Left cardiac atrium (tissue), 4 donors: ENCODE measurements at regions not wholly inside any gene's neighbourhood (a gene's known extent, or its start where the extent isn't known, plus 50 kb on each side); places are given as distances from the start of the nearest gene placed in this dataset.
"Not testable (repeated sequence)": the region's sequence is repeated elsewhere in the genome, so short reads cannot be mapped to it uniquely, and the experiment has no call there.

Experiments
- ATAC-seq, 2 donors: fragments of 200-7000 bp; cut with Tn5 transposase; one replicate each; pipeline ENCODE4 v1.9.1; 2020; ENCODE audit warnings: mild to moderate bottlenecking in 2 of 2, moderate library complexity in 2 of 2
- DNase-seq: peaks from one replicate; pipeline ENCODE4 v3.0.0-alpha.2; 2020
- intact Hi-C, 2 donors: fragments of 100-400 bp; cut with DNase I; formaldehyde crosslinking; loops; one replicate each; pipeline versions ENCODE4 v1.14.1 to v1.15.1; 2022 to 2023
- donor health status: DM: no; HTN: yes; CAD: no.
- donor health status: DM: no; HTN: yes; CAD: no; lungs with severe emphysema.
- donor health status: DM: yes; HTN: yes; CAD: no.
- donor health status: Dilated cardiomyopathy.

- intact Hi-C loops: no loop called here
- no peak for DNase-seq
- ATAC-seq: no peak
These were observed 517.7 kb upstream of the PHF14 start for GRCh38 chr7:10455936-10456335.

- no peak for DNase-seq
- no peak for ATAC-seq
- intact Hi-C loops: no loop called here
These were observed 513.2 kb upstream of the PHF14 start for GRCh38 chr7:10460474-10460873.

GRCh38 chr7:10463701-10464100, 510.0 kb upstream of the PHF14 start:
- intact Hi-C loops: no loop called here
- ATAC-seq (no peak), DNase-seq (no peak)

GRCh38 chr7:10465536-10465935, 508.1 kb upstream of the PHF14 start:
- ATAC-seq, intact Hi-C loops, DNase-seq: not testable (repeated sequence)

- intact Hi-C loops: no loop called here
- ATAC-seq (no peak), DNase-seq (no peak)
These were observed 504.8 kb upstream of the PHF14 start for GRCh38 chr7:10468908-10469307.

- DNase-seq (no peak), ATAC-seq (no peak)
- intact Hi-C loops: no loop called here
These were observed 504.2 kb upstream of the PHF14 start for GRCh38 chr7:10469476-10469875.

- intact Hi-C loops: no loop called here
- DNase-seq (no peak), ATAC-seq (no peak)
These were observed 502.2 kb upstream of the PHF14 start for GRCh38 chr7:10471280-10472058.

GRCh38 chr7:10472115-10472514, 501.6 kb upstream of the PHF14 start:
- ATAC-seq: no peak
- no peak for DNase-seq
- intact Hi-C loops: no loop called here

- intact Hi-C loops: no loop called here
- no peak for ATAC-seq
- DNase-seq: no peak
These were observed 500.1 kb upstream of the PHF14 start for GRCh38 chr7:10473569-10473968.

- intact Hi-C loops: no loop called here
- ATAC-seq (no peak), DNase-seq (no peak)
These were observed 499.6 kb upstream of the PHF14 start for GRCh38 chr7:10474048-10474447.

GRCh38 chr7:10475940-10476641, 497.6 kb upstream of the PHF14 start:
- ATAC-seq (no peak), DNase-seq (no peak)
- intact Hi-C loops: no loop called here

GRCh38 chr7:10476642-10477041, 497.0 kb upstream of the PHF14 start:
- DNase-seq (no peak), ATAC-seq (no peak)
- intact Hi-C loops: no loop called here

- intact Hi-C loops: no loop called here
- no peak for ATAC-seq
- no peak for DNase-seq
These were observed 490.0 kb upstream of the PHF14 start for GRCh38 chr7:10483671-10484070.

- no peak for DNase-seq
- no peak for ATAC-seq
- intact Hi-C loops: no loop called here
These were observed 488.9 kb upstream of the PHF14 start for GRCh38 chr7:10484767-10485166.

GRCh38 chr7:10501206-10501884, 472.3 kb upstream of the PHF14 start:
- intact Hi-C loops, ATAC-seq, DNase-seq: not testable (repeated sequence)

GRCh38 chr7:10507032-10507431, 466.6 kb upstream of the PHF14 start:
- DNase-seq (no peak), ATAC-seq (no peak)
- intact Hi-C loops: no loop called here

- intact Hi-C loops: no loop called here
- no peak for DNase-seq
- ATAC-seq: no peak
These were observed 452.4 kb upstream of the PHF14 start for GRCh38 chr7:10521306-10521705.

GRCh38 chr7:10533429-10533828, 440.2 kb upstream of the PHF14 start:
- DNase-seq, ATAC-seq, intact Hi-C loops: not testable (repeated sequence)

GRCh38 chr7:10536561-10536960, 437.1 kb upstream of the PHF14 start:
- intact Hi-C loops: no loop called here
- ATAC-seq: no peak
- no peak for DNase-seq

- no peak for DNase-seq
- intact Hi-C loops: no loop called here
- ATAC-seq: no peak
These were observed 435.9 kb upstream of the PHF14 start for GRCh38 chr7:10537764-10538163.
